HG02938 (cell line): ENCODE measurements at regions not wholly inside any gene's neighbourhood (a gene's known extent, or its start where the extent isn't known, plus 50 kb on each side); places are given as distances from the start of the nearest gene placed in this dataset.
"Not testable (repeated sequence)": the region's sequence is repeated elsewhere in the genome, so short reads cannot be mapped to it uniquely, and the experiment has no call there.

ENCODE experiments used
- ATAC-seq: cut with Tn5 transposase; IDR thresholded peaks from one replicate; pipeline ENCODE4 v1.9.1; 2021; ENCODE audit warnings: mild to moderate bottlenecking, moderate library complexity; ENCODE audit not compliant: unreplicated experiment

GRCh38 chr3:4139462-4140140 lies 163.6 kb upstream of the SETMAR start:
- ATAC-seq: peak; percentile 53

GRCh38 chr3:4140921-4141320 lies 162.2 kb upstream of the SETMAR start:
- ATAC-seq: no peak

GRCh38 chr3:4147556-4148118 lies 155.5 kb upstream of the SETMAR start:
- ATAC-seq: no peak

- no peak for ATAC-seq
These were observed 153.9 kb upstream of the SETMAR start for GRCh38 chr3:4149296-4149695.

- ATAC-seq: no peak
These were observed 152.4 kb upstream of the SETMAR start for GRCh38 chr3:4150816-4151215.

GRCh38 chr3:4151859-4152258 lies 151.3 kb upstream of the SETMAR start:
- no peak for ATAC-seq

- ATAC-seq: no peak
These were observed 149.4 kb upstream of the SETMAR start for GRCh38 chr3:4153771-4154170.

- ATAC-seq: no peak
These were observed 144.8 kb upstream of the SETMAR start for GRCh38 chr3:4158329-4158728.

GRCh38 chr3:4162096-4162495 lies 141.1 kb upstream of the SETMAR start:
- ATAC-seq: no peak

- no peak for ATAC-seq
These were observed 140.2 kb upstream of the SETMAR start for GRCh38 chr3:4163011-4163410.

- ATAC-seq: no peak
These were observed 136.6 kb upstream of the SETMAR start for GRCh38 chr3:4166540-4166939.

- ATAC-seq: not testable (repeated sequence)
These were observed 135.9 kb upstream of the SETMAR start for GRCh38 chr3:4167230-4167629.

GRCh38 chr3:4174791-4175190 lies 128.4 kb upstream of the SETMAR start:
- no peak for ATAC-seq

GRCh38 chr3:4191971-4192370 lies 111.2 kb upstream of the SETMAR start:
- no peak for ATAC-seq

GRCh38 chr3:4195006-4195405 lies 108.2 kb upstream of the SETMAR start:
- ATAC-seq: no peak

- no peak for ATAC-seq
These were observed 106.5 kb upstream of the SETMAR start for GRCh38 chr3:4196506-4197147.

- ATAC-seq: no peak
These were observed 105.5 kb upstream of the SETMAR start for GRCh38 chr3:4197670-4198069.

- ATAC-seq: no peak
These were observed 104.7 kb upstream of the SETMAR start for GRCh38 chr3:4198491-4198890.

- ATAC-seq: not testable (repeated sequence)
These were observed 98.4 kb upstream of the SETMAR start for GRCh38 chr3:4204776-4205175.

GRCh38 chr3:4207672-4208071 lies 95.5 kb upstream of the SETMAR start:
- no peak for ATAC-seq

GRCh38 chr3:4208556-4208955 lies 94.6 kb upstream of the SETMAR start:
- no peak for ATAC-seq

GRCh38 chr3:4211610-4212009 lies 91.6 kb upstream of the SETMAR start:
- no peak for ATAC-seq
